Activated CD8-positive, alpha-beta memory T cell treated with anti-CD3 and anti-CD28 coated beads, Interleukin-2, amount 50 U/mL, for 48 hours (primary cell): ENCODE measurements at regions not wholly inside any gene's neighbourhood (a gene's known extent, or its start where the extent isn't known, plus 50 kb on each side); places are given as distances from the start of the nearest gene placed in this dataset.

Experiments
- DNase-seq: peaks from one replicate; pipeline ENCODE4 v3.0.0-alpha.2; 2020

GRCh38 chr15:27608248-27608647 is 490.9 kb downstream of the OCA2 start:
- DNase-seq = no peak

- DNase-seq = no peak
These were observed 497.7 kb downstream of the OCA2 start for GRCh38 chr15:27601239-27601960.

- no peak for DNase-seq
These were observed 500.1 kb downstream of the OCA2 start for GRCh38 chr15:27599034-27599433.

- DNase-seq = no peak
These were observed 500.7 kb downstream of the OCA2 start for GRCh38 chr15:27598251-27599009.

GRCh38 chr15:27595211-27595610 is 503.9 kb downstream of the OCA2 start:
- no peak for DNase-seq

- no peak for DNase-seq
These were observed 506.9 kb downstream of the OCA2 start for GRCh38 chr15:27592036-27592760.
